ENCODE measurements at regions not wholly inside any gene's neighbourhood (a gene's known extent, or its start where the extent isn't known, plus 50 kb on each side); places are given as distances from the start of the nearest gene placed in this dataset.
"Not testable (repeated sequence)": the region's sequence is repeated elsewhere in the genome, so short reads cannot be mapped to it uniquely, and the experiment has no call there.

DNA sequence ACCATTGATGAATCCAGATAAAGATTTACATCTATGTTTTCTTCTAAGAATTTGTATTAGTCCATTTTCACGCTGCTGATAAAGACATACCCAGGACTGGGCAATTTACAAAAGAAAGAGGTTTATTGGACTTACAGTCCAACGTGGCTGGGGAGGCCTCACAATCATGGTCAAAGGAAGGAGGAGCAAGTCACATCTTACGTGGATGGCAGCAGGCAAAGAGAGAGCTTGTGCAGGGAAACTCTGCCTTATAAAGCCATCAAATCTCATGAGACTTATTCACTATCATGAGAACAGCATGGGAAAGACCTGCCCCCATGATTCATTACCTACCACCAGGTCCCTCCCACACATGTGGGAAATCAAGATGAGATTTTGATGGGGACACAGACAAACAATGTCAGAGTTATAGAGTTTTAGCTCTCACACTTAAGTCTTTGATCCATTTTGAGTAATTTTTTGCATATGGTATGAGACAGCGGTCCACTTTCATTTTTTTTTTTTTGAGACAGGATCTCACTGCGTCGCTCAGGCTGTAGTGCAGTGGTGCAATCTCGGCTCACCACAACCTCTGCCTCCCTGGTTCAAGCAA is 53.5 kb upstream of the JADE2 start:
- not testable (repeated sequence) for ATAC-seq

DNA sequence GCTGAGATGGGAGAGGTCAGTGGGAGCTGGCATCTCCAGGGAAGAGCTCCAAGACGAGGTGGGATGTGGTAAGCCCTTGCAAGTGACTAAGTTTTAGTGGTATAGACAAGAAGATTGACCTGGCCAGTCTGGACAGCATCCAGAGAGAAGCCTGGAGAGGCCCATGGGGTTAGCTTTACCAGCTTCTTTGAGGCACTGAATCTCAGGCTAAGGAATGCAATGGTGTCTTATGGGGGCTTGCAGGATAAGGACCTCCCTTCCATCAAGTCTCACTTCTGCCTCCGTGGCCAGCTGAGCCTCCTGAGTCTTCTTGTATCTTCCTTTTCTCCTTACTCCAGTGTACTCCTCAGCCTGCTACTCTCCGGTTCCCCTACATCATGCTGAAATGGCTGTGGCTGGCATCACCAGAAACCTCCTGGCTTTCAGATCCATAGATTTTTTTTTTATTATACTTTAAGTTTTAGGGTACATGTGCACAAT is 56.5 kb upstream of the JADE2 start:
- no peak for ATAC-seq
- no peak for DNase-seq (ENCODE audit: low spot score)

More for the DNA sequence above, 53.5 kb upstream of the JADE2 start:
- DNase-seq (ENCODE audit: low spot score) = not testable (repeated sequence)

DNA sequence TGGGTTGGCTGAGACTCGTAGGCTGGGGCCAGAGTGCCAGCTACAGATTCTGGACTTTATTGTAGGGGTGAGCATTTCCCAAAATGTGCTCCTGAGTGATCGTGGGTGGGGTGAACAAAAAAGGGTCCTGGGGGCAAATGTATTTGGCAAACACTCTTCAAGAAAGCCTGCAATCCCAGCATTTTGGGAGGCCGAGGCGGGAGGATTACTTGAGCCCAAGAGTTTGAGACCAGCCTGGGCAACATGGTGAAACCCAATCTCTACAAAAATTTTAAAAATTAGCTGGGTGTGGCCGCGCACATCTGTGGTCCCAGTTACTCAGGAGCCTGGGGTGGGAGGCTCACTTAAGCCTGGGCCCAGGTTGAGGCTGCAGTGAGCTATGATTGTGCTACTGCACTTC is 55.5 kb upstream of the CDKN2AIPNL start:
- ATAC-seq (no peak), DNase-seq (ENCODE audit: low spot score) (no peak)

DNA sequence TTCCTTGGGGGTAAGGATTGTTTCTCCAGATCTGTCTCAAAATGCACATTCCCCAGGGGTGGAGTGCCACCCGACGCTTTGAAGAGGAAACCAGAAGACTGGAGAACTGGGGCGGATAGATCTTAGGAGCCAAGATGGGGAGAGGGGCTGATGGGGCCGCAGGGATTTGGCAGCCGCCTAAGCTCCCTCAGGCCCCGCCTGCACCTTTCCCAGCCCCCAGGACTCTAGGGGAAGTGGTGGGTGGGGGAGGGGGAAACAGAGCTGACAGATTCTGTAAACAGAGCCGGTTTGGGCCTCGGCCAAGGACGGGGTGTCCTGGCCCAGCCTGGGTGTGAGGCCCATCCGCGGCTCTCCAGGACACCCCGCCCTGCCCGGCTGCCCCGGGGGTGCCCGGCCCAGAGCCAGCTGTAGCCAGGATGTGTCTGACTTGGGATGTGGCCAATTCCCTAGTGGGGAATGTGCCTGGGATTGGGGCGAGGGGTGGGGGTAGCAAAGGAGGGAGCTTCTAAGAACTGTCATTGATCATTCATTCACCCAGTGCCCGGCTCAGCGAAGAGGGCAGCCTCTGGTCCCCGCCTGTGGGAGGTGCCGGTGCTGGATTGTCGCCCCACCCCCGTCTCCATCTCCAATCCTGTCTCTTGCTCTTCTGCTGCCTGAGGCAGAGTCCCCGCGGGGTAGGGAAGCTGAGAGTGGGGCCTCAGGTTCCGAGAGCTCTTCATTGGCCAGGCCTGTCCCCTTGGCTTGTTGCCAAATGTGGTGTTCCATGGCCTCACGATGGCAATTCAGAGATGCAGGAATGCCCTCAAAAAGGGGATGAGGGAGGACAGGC is 54.8 kb upstream of the CDKN2AIPNL start:
- DNase-seq (ENCODE audit: low spot score) = peak; percentile 100

DNA sequence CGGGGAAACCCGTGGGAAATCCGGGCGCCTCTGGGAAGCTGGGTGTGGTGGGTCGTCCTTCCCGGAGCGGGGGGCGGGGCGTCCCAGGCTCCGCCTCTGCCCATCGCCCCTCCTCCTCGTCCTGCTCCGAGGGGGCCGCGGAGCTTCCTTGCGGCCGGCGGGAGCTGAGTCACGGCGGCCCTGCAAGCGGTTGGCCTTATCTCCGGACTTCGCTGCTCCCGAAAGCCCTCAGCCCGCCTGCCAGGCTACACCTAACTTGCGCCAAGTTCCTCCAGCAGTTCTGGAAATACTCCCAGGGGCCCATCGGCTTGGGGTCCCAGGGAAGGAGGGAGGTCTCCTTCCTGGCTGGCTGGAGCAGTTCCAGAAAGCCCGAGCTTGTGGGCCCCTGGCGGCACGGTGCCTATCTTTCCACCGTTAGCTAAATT is 54.1 kb upstream of the CDKN2AIPNL start:
- DNase-seq (ENCODE audit: low spot score) (peak; percentile 92), ATAC-seq (peak; percentile 83)

More for the DNA sequence above, 54.8 kb upstream of the CDKN2AIPNL start:
- ATAC-seq = peak; percentile 77

DNA sequence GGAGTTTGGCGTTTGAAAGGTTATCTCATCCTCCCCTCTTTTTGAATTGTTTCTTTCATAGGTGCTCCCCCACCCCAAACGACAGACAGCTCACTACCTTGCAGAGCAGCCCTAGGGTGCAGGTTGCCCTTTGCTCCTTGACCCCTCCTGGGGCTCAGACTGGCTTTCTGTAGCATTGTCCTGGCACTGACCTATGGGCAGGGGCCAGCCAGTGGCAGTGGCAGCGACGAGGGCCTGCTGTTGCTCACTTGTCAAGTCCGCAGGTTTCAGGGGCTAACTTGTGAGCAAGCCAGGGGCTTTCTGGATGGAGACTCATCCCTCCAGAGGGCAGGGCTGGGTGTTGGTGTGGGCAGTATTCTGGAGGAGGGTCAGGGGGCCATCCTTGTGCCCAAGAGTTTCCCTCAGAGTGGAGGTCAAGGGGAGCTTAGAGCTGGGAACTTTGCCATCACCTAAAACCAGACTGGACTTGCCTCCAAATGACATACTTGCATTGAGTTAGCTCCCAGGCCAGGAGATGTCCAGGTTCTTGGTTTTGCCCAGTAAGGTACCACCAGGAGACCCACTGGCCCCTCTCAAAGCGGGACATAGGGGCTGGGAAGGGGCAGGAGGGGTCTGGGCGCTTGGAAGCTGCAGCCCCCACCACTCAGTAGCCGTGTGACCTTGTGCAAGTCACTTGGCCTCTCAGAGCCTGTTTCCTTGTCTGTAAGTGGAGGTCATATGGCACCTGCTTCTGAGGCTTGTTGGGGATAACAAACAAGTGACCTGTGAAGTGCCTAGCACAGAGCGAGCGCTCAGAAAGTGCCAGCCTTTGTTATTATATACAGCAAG is 53.5 kb upstream of the CDKN2AIPNL start:
- ATAC-seq (peak; percentile 49), DNase-seq (ENCODE audit: low spot score) (peak; percentile 84)

DNA sequence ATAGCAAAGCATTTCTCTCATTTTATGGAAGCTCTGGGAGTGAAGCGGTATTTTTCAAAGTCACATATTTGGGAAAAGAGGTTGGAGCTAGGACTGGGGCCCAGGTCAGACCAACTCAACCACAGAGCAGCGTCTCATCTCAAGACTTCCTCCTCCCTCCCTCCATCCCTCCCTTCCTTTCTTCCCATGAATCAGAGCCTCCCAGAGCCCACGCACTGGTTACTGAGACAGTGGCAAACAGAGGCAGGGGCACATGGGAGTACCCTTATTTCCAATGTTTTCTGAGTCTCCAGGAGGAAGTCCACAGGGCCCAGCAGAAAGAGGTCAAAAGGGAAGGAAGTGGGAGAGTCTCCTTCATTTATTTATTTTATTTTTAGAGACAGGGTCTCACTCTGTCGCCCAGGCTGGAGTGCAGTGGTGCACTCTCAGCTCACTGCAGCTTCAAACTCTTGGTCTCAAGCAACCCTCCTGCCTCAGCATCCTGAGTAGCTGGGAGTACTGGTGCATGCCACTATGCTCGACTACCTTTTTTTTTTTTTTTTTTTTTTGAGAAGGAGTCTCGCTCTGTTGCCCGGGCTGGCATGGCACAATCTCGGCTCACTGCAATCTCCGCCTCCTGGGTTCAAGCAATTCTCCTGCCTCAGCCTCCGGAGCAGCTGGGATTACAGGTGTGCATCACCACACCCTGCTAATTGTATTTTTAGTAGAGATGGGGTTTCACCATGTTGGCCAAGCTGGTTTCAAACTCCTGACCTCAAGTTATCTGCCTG is 52.5 kb upstream of the CDKN2AIPNL start:
- peak; percentile 27 for DNase-seq (ENCODE audit: low spot score)
- no peak for ATAC-seq

DNA sequence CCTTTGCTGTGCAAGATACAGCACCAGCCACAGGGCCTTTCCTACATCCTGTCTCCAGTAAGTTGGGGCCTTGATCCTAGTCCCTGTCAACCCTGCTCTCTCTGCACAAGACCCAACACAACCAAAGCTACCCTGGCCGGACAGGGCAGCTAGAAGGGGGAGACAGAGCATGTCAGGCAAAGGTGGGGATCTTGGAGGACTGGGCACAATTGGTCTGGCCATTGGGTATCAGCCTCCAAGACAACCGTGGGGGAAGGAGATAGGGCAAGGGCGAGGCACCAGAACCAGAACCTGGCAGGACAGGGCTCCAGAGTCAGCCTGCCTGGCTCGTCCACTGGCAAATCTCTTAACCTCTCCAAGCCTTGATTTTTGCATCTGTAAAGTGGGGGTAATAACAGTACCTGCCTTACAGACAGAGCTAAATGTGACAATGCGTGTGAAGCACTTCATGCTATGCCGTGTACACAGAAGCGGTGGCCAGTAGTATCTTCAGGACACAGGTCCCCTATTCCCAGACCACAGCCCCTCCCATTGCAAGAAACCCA is 51.6 kb upstream of the CDKN2AIPNL start:
- no peak for DNase-seq (ENCODE audit: low spot score)
- ATAC-seq = no peak

DNA sequence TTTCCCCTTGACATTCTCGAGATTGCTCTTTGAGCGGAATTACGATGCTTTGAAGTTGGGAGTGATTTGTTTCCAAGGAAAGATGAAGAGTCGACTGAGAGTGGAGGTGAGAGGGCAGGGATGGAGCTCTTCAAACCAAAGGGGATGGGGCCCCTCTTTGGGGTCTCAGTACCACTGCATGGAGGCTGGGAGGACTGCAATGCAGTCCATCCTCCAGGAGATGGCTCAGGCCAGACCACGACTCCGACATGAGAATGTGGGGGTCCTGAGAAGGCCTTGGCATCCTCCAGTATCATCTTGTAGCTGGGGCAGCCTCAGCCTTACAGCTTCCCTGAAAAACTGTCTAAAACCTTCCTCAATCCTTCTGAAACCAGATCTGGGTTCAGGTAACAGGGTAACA is 51.1 kb upstream of the CDKN2AIPNL start:
- ATAC-seq (no peak), DNase-seq (ENCODE audit: low spot score) (peak; percentile 27)

DNA sequence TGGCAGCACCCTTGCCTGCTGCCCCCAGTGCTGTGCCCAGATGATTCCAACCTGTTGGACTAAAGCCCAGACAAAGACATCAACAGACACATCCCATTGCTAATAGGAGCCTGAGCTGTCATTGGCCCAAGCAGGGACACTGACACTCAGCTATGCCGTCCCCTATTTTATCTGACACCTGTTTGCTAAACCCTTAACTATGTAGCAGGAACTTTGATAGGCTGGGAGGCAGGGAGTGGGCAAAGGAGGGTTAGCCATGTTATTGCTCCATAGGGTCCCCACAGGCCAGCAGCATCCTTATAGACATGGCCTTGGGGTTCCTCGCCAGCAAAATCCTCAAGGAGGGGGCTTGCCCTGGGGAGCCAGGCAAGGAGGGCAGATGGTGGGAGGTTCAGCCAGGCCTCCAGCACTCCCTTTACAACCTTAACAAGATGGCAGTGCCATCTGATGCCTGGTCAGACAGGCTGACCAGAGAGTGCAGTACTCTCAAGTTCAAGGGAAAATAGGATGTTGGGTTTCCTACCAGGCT is 50.4 kb upstream of the CDKN2AIPNL start:
- DNase-seq (ENCODE audit: low spot score) = no peak
- no peak for ATAC-seq

Measured in left lobe of liver (tissue), 2 donors.